HEK293 (cell line): ENCODE measurements at regions not wholly inside any gene's neighbourhood (a gene's known extent, or its start where the extent isn't known, plus 50 kb on each side); places are given as distances from the start of the nearest gene placed in this dataset.

Source experiments
- PATZ1 ChIP-seq: fragments of 450-650 bp; formaldehyde crosslinking; IDR thresholded peaks from 2 replicates; pipeline ENCODE4 v1.5.1; 2016; ENCODE audit warnings: missing biosample characterization, missing genetic modification characterization
- ZNF274 ChIP-seq, 2 experiments: fragments of 200-500 bp in 1 of 2; fragments of 450-650 bp in 1 of 2; sonication (Bioruptor generic) in 1 of 2; formaldehyde crosslinking in 1 of 2; IDR thresholded peaks; 2 replicates each; pipeline versions ENCODE4 v1.5.1 to v1.6.1; 2014 to 2016; ENCODE audit warnings: borderline replicate concordance in 1 of 2, inconsistent platforms in 1 of 2, low read length in 1 of 2, missing biosample characterization in 1 of 2, missing genetic modification characterization in 1 of 2
- ZNF629 ChIP-seq: fragments of 450-650 bp; formaldehyde crosslinking; IDR thresholded peaks from 2 replicates; pipeline ENCODE4 v1.5.1; 2017; ENCODE audit warnings: missing biosample characterization, missing genetic modification characterization

GRCh38 chr3:38960953-38961622 lies 90.7 kb downstream of the SCN11A start:
- TF ChIP-seq ZNF274 (IDR thresholded peaks at IDR 0.05; ENCODE audit: low read length) (no peak), ZNF274 (tag by site-specific recombination; IDR thresholded peaks at IDR 0.05; ENCODE audit: borderline replicate concordance) (no peak), ZNF629 (no peak), PATZ1 (tag by site-specific recombination) (no peak)
